SK-N-MC (cell line): ENCODE measurements at regions not wholly inside any gene's neighbourhood (a gene's known extent, or its start where the extent isn't known, plus 50 kb on each side); places are given as distances from the start of the nearest gene placed in this dataset.

Experiments used
- EZH2 ChIP-seq: fragments of 200-600 bp; sonication (generic); IDR thresholded peaks from one replicate; pipeline ENCODE4 v1.6.1; 2017; ENCODE audit warnings: antibody characterized with exemption
- FOXP2 ChIP-seq: optimal IDR thresholded peaks from 2 replicates; pipeline ENCODE3; 2011; ENCODE audit warnings: mild to moderate bottlenecking, moderate library complexity; ENCODE audit not compliant: insufficient read depth; ENCODE audit errors: extremely low read length, control extremely low read depth
- POLR2AphosphoS5 ChIP-seq: IDR thresholded peaks from 2 replicates; pipeline ENCODE4 v1.6.1; 2012; ENCODE audit warnings: mild to moderate bottlenecking, low read depth, low read length, borderline replicate concordance

GRCh38 chr2:37852585-37853014 is 72.5 kb upstream of the RMDN2 start:
- no peak for TF ChIP-seq POLR2AphosphoS5
- TF ChIP-seq EZH2: no peak
- TF ChIP-seq FOXP2: no peak
